ENCODE measurements at regions not wholly inside any gene's neighbourhood (a gene's known extent, or its start where the extent isn't known, plus 50 kb on each side); places are given as distances from the start of the nearest gene placed in this dataset.

DNA sequence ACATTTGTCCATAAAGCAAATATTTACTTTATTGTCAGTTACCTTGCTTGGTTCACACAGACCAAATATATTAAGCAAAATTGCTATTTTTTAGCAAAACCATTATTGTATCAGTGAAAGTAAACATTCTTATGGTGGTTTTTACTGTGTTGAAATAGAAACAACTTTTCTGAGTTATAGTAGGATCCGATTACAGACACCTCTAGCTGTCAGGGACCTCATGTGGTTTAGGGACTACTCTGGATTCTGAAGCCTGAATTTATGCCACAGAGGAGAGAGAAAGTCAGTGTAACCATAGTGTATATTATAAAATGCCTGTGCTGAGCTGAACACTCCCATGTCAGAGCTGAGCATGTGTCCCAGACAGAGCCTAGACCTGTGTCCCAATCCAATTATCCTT is 287.5 kb downstream of the FLRT2 start:
- Mint-ChIP-seq H3K4me3 (ENCODE audit: unreplicated experiment) (no peak overlapping the region), H3K4me1 (ENCODE audit: low read depth, unreplicated experiment) (no peaks in the 10 kb centered on the region), H3K27ac (ENCODE audit: unreplicated experiment) (no peak overlapping the region), H3K36me3 (ENCODE audit: low read depth, unreplicated experiment) (no peaks in the 10 kb centered on the region), H3K9me3 (ENCODE audit: unreplicated experiment) (no peaks in the 10 kb centered on the region), H3K27me3 (ENCODE audit: low read depth, unreplicated experiment) (peaks cover 2% of the 10 kb centered on the region)
- Histone ChIP-seq H3K4me3 (ENCODE audit: insufficient read depth, low read depth, low read length) (no peak overlapping the region), H3K9me3 (ENCODE audit: insufficient read depth, low read depth, low read length) (no peaks in the 10 kb centered on the region), H3K36me3 (ENCODE audit: insufficient read depth, low read length) (no peaks in the 10 kb centered on the region), H3K9ac (ENCODE audit: low read length) (no peak overlapping the region), H4K20me1 (ENCODE audit: insufficient read depth, low read length) (no peaks in the 10 kb centered on the region), H3K4me1 (ENCODE audit: insufficient read depth, low read length) (no peaks in the 10 kb centered on the region), H3K79me2 (ENCODE audit: insufficient read depth, low read length) (no peaks in the 10 kb centered on the region), H3K27me3 (ENCODE audit: insufficient read depth, low read length) (no peaks in the 10 kb centered on the region), H3K27ac (ENCODE audit: low read depth, low read length) (no peak overlapping the region), H3K4me2 (ENCODE audit: low read length) (no peak overlapping the region), H2AFZ (ENCODE audit: low read depth, low read length) (no peak overlapping the region)
- no peak for FAIRE-seq
- DNase-seq (ENCODE audit: low read depth): no peak
- TF ChIP-seq, protein P1, sequence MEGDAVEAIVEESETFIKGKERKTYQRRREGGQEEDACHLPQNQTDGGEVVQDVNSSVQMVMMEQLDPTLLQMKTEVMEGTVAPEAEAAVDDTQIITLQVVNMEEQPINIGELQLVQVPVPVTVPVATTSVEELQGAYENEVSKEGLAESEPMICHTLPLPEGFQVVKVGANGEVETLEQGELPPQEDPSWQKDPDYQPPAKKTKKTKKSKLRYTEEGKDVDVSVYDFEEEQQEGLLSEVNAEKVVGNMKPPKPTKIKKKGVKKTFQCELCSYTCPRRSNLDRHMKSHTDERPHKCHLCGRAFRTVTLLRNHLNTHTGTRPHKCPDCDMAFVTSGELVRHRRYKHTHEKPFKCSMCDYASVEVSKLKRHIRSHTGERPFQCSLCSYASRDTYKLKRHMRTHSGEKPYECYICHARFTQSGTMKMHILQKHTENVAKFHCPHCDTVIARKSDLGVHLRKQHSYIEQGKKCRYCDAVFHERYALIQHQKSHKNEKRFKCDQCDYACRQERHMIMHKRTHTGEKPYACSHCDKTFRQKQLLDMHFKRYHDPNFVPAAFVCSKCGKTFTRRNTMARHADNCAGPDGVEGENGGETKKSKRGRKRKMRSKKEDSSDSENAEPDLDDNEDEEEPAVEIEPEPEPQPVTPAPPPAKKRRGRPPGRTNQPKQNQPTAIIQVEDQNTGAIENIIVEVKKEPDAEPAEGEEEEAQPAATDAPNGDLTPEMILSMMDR (IDR thresholded peaks at IDR 0.05; ENCODE audit: insufficient read depth, low read depth, low read length): no peak
- TF ChIP-seq EZH2 (IDR thresholded peaks at IDR 0.05; ENCODE audit: insufficient read depth, low read length): no peak

DNA sequence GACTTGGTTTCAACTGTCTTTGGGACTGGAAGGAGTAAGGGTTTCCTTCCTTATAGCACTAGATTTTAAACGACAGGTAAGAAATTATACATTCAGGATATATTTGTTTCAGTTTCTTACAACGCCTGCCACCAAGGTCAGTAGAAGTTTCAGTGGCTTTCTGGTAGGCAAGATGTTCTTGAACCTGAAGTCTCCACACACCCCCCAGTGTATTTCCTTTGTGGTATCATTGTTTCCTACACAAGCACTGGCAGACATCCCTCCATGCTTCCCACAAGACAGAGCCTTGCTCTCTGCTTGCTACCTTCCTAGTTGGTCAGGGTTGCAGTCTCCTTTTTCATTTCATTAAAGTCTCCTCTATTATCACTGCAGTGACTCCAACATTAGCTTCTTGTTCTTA is 283.1 kb downstream of the FLRT2 start:
- no peak overlapping the region for H3K27ac Mint-ChIP-seq (ENCODE audit: unreplicated experiment)
- Histone ChIP-seq H4K20me1 (ENCODE audit: insufficient read depth, low read length) (no peaks in the 10 kb centered on the region), H3K4me1 (ENCODE audit: insufficient read depth, low read length) (no peaks in the 10 kb centered on the region), H3K79me2 (ENCODE audit: insufficient read depth, low read length) (no peaks in the 10 kb centered on the region), H3K4me2 (ENCODE audit: low read length) (no peak overlapping the region), H3K27me3 (ENCODE audit: insufficient read depth, low read length) (no peaks in the 10 kb centered on the region), H3K27ac (ENCODE audit: low read depth, low read length) (no peak overlapping the region), H3K36me3 (ENCODE audit: insufficient read depth, low read length) (no peaks in the 10 kb centered on the region), H3K4me3 (ENCODE audit: insufficient read depth, low read depth, low read length) (no peak overlapping the region), H3K9ac (ENCODE audit: low read length) (no peak overlapping the region), H3K9me3 (ENCODE audit: insufficient read depth, low read depth, low read length) (peaks cover 2% of the 10 kb centered on the region), H2AFZ (ENCODE audit: low read depth, low read length) (no peak overlapping the region)
- no peaks in the 10 kb centered on the region for H3K36me3 Mint-ChIP-seq (ENCODE audit: low read depth, unreplicated experiment)
- DNase-seq (ENCODE audit: low read depth) (no peak), FAIRE-seq (no peak)
- H3K9me3 Mint-ChIP-seq (ENCODE audit: unreplicated experiment): no peaks in the 10 kb centered on the region
- H3K4me1 Mint-ChIP-seq (ENCODE audit: low read depth, unreplicated experiment): no peaks in the 10 kb centered on the region
- TF ChIP-seq EZH2 (IDR thresholded peaks at IDR 0.05; ENCODE audit: insufficient read depth, low read length): no peak
- TF ChIP-seq, protein P1 (IDR thresholded peaks at IDR 0.05; ENCODE audit: insufficient read depth, low read depth, low read length): no peak
- H3K4me3 Mint-ChIP-seq (ENCODE audit: unreplicated experiment): no peak overlapping the region
- no peaks in the 10 kb centered on the region for H3K27me3 Mint-ChIP-seq (ENCODE audit: low read depth, unreplicated experiment)

DNA sequence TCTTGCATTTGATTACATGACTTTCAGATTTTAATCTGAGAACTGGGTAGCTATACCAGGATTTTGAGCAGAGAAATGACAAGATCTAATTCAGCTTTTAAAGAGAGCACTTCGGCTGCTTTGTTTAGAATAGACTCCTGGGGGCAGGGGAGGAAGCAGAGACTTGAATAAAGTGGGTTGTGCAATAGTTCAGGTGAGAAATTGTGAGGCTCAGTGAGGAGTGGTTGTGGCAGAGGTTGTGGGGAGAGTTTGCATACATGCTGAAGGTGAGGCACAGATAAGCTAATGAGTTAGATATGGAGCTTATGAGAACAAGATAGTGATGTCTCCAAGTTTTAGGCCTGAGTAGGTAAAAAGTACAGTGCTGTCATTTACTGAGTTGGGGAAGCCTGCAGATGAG is 281.4 kb downstream of the FLRT2 start:
- Histone ChIP-seq H3K36me3 (ENCODE audit: insufficient read depth, low read length) (no peaks in the 10 kb centered on the region), H3K4me2 (ENCODE audit: low read length) (no peak overlapping the region), H4K20me1 (ENCODE audit: insufficient read depth, low read length) (no peaks in the 10 kb centered on the region), H3K27ac (ENCODE audit: low read depth, low read length) (no peak overlapping the region), H3K9me3 (ENCODE audit: insufficient read depth, low read depth, low read length) (peaks cover 2% of the 10 kb centered on the region), H2AFZ (ENCODE audit: low read depth, low read length) (no peak overlapping the region), H3K9ac (ENCODE audit: low read length) (no peak overlapping the region), H3K4me3 (ENCODE audit: insufficient read depth, low read depth, low read length) (no peak overlapping the region), H3K79me2 (ENCODE audit: insufficient read depth, low read length) (no peaks in the 10 kb centered on the region), H3K27me3 (ENCODE audit: insufficient read depth, low read length) (no peaks in the 10 kb centered on the region), H3K4me1 (ENCODE audit: insufficient read depth, low read length) (no peaks in the 10 kb centered on the region)
- H3K36me3 Mint-ChIP-seq (ENCODE audit: low read depth, unreplicated experiment): no peaks in the 10 kb centered on the region
- no peak overlapping the region for H3K4me3 Mint-ChIP-seq (ENCODE audit: unreplicated experiment)
- no peak for DNase-seq (ENCODE audit: low read depth)
- no peak for FAIRE-seq
- no peaks in the 10 kb centered on the region for H3K27me3 Mint-ChIP-seq (ENCODE audit: low read depth, unreplicated experiment)
- no peaks in the 10 kb centered on the region for H3K9me3 Mint-ChIP-seq (ENCODE audit: unreplicated experiment)
- H3K27ac Mint-ChIP-seq (ENCODE audit: unreplicated experiment): no peak overlapping the region
- no peaks in the 10 kb centered on the region for H3K4me1 Mint-ChIP-seq (ENCODE audit: low read depth, unreplicated experiment)
- TF ChIP-seq, protein P1 (IDR thresholded peaks at IDR 0.05; ENCODE audit: insufficient read depth, low read depth, low read length): no peak
- TF ChIP-seq EZH2 (IDR thresholded peaks at IDR 0.05; ENCODE audit: insufficient read depth, low read length): no peak
